ENCODE measurements at regions not wholly inside any gene's neighbourhood (a gene's known extent, or its start where the extent isn't known, plus 50 kb on each side); places are given as distances from the start of the nearest gene placed in this dataset.
"Not testable (repeated sequence)": the region's sequence is repeated elsewhere in the genome, so short reads cannot be mapped to it uniquely, and the experiment has no call there.

DNA sequence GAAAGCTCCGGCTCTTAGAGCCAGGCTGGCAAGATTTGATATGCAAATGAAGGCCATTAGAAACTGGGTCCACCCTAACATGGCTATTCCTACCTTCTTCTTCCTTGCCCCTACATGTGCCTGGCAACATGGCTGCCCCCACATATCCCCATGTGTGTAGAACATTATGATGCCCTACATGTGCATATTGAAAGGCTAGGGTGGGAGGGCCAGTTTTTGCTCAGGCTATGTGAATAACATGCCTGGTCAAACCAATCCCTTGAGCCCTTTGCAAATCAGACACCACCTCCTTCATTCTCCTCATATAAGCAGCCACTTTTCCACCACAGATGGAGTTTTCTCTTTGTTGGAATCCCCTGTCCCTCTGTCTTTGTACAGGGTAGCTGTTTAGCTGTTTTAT is 303.4 kb downstream of the RPIA start:
- H3K27ac Mint-ChIP-seq; H3K4me3 Mint-ChIP-seq; ATAC-seq (replicated peaks); H3K9me3 Mint-ChIP-seq; H3K36me3 Mint-ChIP-seq; H3K27me3 Mint-ChIP-seq; DNase-seq: not testable (repeated sequence)
- peaks cover 8 to 19% of the 10 kb centered on the region in 2 donors for H3K4me1 Mint-ChIP-seq

DNA sequence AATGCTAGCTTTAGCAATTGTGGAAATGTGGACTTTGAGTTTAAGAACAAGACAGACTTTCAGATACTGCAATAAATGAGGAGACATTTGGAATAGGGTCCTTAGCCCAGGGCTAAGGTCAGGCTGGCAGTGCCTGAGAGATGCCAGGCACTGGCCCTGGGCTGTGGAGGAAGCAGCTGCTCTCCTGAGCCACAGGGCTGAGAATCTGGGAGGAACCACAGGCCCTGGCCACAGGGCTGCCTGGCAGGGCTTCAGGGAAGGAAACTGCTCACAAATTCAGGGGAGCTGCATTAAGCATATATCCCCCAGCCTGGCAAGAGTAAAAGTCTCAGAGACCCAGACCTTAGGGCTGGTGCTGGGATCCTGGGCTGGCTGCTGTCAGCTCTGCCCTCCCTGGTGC is 305.1 kb downstream of the RPIA start:
- not testable (repeated sequence) for ATAC-seq (replicated peaks); H3K27me3 Mint-ChIP-seq; H3K36me3 Mint-ChIP-seq; H3K4me3 Mint-ChIP-seq; DNase-seq; H3K27ac Mint-ChIP-seq; H3K9me3 Mint-ChIP-seq
- H3K4me1 Mint-ChIP-seq: peaks cover 8 to 19% of the 10 kb centered on the region in 2 donors

DNA sequence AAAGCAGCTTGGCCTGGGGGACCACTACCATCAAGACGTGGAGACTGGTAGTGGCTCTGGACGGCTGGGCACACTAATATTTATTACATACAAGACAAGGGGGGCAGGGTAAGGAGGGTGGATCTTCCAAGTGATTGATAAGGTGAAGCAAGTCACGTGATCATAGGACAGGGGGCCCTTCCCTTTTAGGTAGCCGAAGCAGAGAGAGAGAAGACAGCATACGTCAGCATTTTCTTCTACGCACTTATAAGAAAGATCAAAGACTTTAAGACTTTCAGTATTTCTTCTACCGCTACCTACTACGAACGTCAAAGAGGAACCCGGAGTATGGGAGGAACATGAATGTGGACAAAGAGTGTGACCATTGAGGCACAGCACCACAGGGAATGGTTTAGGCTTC is 307.9 kb downstream of the RPIA start:
- Mint-ChIP-seq H3K27ac (no peak overlapping the region), H3K9me3 (no peaks in the 10 kb centered on the region)
- ATAC-seq (replicated peaks): no peak

DNA sequence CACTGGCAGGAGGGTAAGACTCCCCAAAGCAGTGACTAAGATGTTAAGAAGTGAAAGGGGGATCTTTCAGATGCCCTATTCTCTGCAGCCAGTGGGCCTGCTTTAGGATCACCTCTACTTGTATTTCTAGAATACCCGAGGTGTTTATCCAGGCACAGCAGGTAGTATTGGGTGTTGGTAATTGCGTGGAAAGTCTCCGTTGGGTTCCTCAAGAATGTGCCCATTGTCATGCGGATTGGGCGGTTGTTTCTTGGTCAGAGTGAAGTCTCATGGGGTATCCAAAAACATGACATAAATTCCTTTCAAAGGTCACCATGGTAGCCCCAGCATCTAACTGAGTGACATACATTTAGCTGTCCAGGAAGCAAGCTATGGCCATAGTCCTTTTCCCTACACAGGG is 308.8 kb downstream of the RPIA start:
- H3K36me3 Mint-ChIP-seq: no peaks in the 10 kb centered on the region
- H3K9me3 Mint-ChIP-seq: no peaks in the 10 kb centered on the region
- no peak overlapping the region for H3K4me3 Mint-ChIP-seq
- ATAC-seq (replicated peaks) (no peak), DNase-seq (no peak)
- peaks cover 2 to 8% of the 10 kb centered on the region in 2 donors for H3K4me1 Mint-ChIP-seq
- no peaks in the 10 kb centered on the region for H3K27me3 Mint-ChIP-seq
- H3K27ac Mint-ChIP-seq: no peak overlapping the region

More for the DNA sequence above, 307.9 kb downstream of the RPIA start:
- Mint-ChIP-seq H3K36me3 (no peaks in the 10 kb centered on the region), H3K4me1 (peaks cover 2 to 8% of the 10 kb centered on the region in 2 donors), H3K27me3 (no peaks in the 10 kb centered on the region), H3K4me3 (no peak overlapping the region)
- DNase-seq: no peak

DNA sequence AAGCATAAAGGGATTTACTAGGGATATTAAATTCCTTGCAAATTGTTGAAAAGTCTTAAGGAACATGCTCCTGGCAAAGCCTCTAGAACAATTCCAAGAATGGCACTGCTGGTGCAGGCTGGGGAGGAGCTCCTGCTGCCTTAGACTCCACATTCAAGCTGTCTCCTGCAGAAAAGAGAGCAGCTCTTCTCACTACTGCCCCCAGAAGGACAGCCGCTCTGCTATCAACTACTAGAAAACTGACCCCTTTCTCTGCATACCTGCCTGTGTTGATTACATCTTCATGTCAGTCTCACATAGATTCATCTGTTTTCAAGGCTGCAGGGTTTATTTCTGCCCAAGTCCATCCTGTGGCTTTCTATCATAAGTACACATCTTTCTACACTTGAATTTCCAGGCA is 312.8 kb downstream of the RPIA start:
- ATAC-seq (replicated peaks); H3K4me1 Mint-ChIP-seq; H3K27ac Mint-ChIP-seq; H3K4me3 Mint-ChIP-seq; H3K27me3 Mint-ChIP-seq; H3K36me3 Mint-ChIP-seq; DNase-seq; H3K9me3 Mint-ChIP-seq: not testable (repeated sequence)

DNA sequence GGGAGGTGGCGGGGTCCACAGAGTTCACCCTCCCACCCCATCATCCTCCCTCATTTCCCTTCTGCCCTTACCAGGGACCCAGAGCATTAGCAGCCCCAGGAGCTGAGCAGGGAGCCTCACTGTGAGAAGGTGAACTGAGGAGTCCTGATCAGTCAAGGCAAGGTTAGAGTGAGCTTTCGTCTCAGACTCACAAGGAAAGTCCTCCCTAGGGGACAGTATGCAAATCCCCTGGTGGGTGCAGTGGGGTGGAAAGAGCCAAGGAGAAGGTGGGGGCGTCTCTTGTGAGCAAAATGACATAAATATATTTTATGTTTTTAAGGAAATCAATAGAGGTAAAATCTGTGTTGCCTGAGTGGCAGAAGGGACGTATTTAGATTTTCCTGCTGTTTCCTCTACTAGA is 329.1 kb downstream of the RPIA start:
- DNase-seq (peak; percentile 1), ATAC-seq (replicated peaks) (peak; percentile 51 to 62)
- H3K4me3 Mint-ChIP-seq: peak overlapping the region in 1 of 2 donors; percentile 47
- not testable (repeated sequence) for H3K9me3 Mint-ChIP-seq, H3K36me3 Mint-ChIP-seq, H3K27ac Mint-ChIP-seq, H3K27me3 Mint-ChIP-seq
- H3K4me1 Mint-ChIP-seq: peaks cover 9 to 10% of the 10 kb centered on the region in 2 donors

DNA sequence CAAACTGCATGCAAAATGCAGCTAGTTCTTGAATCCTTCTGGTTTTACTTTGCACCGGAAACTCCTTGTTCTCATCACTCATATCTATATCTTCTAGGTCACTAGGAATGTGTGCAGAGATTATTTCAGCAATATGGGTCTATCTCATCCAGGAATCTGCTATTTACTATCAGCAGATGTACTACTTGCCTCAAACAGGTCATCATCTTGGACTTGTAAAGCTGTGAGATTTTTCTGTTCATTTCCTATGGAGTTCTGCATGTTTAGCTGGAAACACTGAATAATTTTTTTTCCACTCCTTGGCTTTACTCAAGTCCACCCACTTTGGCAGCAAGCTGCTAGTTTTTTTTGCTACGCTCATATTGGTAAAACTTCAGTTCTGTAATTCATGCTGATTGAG is 334.8 kb downstream of the RPIA start:
- ATAC-seq (replicated peaks); H3K27ac Mint-ChIP-seq; H3K36me3 Mint-ChIP-seq; H3K4me1 Mint-ChIP-seq; DNase-seq; H3K9me3 Mint-ChIP-seq; H3K4me3 Mint-ChIP-seq; H3K27me3 Mint-ChIP-seq: not testable (repeated sequence)

DNA sequence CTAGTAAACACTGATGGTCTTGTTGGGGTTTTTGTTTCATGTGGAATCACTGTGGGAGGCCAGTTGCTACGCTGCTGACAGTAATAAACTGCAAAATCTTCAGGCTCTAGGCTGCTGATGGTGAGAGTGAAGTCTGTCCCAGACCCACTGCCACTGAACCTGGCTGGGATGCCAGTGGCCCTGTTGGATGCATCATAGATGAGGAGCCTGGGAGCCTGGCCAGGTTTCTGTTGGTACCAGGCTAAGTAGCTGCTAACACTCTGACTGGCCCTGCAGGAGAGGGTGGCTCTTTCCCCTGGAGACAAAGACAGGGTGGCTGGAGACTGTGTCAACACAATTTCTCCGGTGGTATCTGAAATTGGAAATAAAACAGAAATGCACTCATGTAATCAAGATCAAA is 335.6 kb downstream of the RPIA start:
- not testable (repeated sequence) for ATAC-seq (replicated peaks); DNase-seq; H3K4me1 Mint-ChIP-seq; H3K4me3 Mint-ChIP-seq; H3K36me3 Mint-ChIP-seq; H3K9me3 Mint-ChIP-seq; H3K27me3 Mint-ChIP-seq; H3K27ac Mint-ChIP-seq

DNA sequence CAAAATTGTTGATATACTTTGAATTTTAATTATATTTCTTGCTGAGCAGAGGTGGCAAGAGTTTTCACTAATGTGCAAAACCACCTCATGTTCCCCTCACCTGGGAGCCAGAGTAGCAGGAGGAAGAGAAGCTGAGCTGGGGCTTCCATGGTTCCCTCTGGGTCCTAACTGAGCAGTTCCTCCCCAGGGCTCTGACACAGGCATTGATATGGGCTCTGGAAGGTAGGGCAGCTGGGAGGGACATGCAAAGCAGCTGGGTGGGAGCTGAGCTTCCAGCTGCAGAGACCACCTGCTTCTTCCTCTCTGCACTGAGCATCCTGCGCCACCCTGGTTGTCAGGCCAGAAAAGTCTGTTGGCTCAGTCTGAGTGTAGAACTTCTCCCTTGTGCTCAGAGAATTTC is 336.1 kb downstream of the RPIA start:
- not testable (repeated sequence) for DNase-seq; ATAC-seq (replicated peaks); H3K4me1 Mint-ChIP-seq; H3K36me3 Mint-ChIP-seq; H3K9me3 Mint-ChIP-seq; H3K27me3 Mint-ChIP-seq; H3K4me3 Mint-ChIP-seq
- peak overlapping the region; percentile 56 for H3K27ac Mint-ChIP-seq

DNA sequence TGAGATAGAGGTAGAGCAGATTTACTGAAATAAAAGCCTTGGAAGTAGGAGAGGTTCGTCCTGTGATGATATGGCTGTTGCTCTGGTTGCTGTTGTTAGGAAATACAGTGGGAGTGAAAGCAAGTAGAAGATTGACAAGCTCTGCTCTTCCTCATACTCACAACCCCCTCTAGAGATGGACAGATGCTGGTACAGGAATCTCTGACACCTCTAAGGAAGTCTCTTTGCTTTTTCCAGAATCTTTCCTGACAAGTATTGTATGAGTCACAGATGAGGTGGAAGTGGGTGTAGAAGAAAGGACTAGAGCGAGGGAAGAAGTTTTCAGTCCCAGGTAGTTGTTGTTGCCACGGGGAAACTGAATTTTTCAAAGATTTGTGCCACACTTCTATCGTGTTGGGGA is 337.8 kb downstream of the RPIA start:
- H3K4me1 Mint-ChIP-seq; H3K27me3 Mint-ChIP-seq; DNase-seq; H3K9me3 Mint-ChIP-seq; H3K36me3 Mint-ChIP-seq; H3K4me3 Mint-ChIP-seq; H3K27ac Mint-ChIP-seq; ATAC-seq (replicated peaks): not testable (repeated sequence)

DNA sequence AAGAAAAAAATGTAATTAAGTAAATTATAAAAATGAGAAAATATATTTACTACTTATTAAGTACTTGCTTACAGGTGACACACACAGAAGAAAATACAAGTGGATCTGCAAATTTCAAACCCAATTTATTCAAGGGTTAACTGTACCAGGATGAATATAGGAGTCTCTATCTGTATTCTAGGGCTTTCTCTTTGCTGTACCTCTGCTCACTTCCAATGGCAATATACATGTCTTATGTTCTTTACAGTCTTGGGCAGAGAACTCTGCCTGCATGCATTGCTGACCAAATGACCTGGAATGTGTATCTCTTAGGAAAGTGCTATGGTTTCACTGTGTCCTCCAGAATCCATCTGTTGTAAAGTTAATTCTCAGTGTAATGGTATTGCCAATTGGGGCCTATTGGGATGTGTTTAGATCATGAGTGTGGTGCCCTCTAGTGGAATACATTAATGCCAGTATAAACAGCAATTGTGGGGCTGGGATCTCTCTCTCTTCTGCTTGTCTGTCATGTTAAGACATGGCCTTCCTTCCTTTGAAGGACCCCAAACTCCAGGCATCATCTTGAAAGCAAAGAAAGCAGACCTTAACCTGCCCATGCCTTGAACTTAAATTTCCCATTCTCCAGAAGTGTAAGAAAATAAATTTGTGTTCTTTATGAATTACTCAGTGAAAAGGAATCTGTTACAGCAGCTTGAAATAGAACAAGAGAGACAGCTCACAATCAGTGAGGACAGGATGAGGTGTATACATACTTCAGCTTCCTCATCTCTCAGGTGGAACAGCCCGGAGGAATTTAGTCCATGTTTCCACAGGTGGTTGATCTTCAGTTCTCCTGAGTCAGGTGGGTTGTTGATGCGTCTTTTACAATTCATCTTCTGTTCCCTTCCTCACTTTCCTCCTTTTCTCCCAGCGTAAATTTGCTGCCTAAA is 356.9 kb downstream of the RPIA start:
- H3K27ac Mint-ChIP-seq, DNase-seq, H3K27me3 Mint-ChIP-seq, H3K4me3 Mint-ChIP-seq, H3K9me3 Mint-ChIP-seq, H3K4me1 Mint-ChIP-seq, H3K36me3 Mint-ChIP-seq: not testable (repeated sequence)
- ATAC-seq (replicated peaks): peak; percentile 62 to 90

DNA sequence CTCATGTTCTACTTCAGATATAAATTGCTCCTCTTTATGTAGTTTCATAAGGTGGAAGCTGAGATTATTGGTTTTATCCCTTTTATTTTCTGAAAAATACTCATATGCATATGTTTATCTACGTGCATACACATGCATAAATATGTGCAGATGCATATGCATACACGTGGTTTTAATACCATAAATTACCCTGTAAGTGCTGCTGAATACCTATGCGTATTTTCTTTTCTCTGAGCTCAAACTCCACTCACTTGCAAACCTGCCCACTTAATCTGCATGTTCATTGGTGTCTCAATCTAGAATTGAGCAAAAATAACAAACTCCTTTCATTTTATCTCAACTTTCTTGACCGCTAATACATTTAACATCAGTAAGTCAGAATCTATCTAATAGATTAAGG is 367.1 kb downstream of the RPIA start:
- not testable (repeated sequence) for H3K4me3 Mint-ChIP-seq; H3K9me3 Mint-ChIP-seq; ATAC-seq (replicated peaks); H3K36me3 Mint-ChIP-seq; H3K4me1 Mint-ChIP-seq; H3K27me3 Mint-ChIP-seq; DNase-seq; H3K27ac Mint-ChIP-seq

DNA sequence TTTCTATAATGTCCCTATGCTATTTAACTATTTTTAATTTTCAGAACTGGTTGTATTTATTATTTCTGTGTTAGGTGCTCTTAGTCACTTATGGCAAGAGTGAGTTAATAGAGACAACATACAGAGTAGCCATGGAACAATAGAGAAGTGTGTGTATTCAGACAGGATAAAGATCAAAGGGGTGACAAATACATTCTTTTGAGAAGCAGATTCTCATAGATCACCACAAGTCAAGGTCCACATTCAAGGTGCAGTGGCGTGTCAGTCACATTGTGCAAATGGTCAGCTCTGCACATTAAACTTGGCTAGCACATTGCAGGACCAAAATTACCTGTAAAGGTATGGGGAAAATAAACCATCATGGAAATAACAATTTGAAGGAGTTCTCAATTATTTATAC is 369.7 kb downstream of the RPIA start:
- not testable (repeated sequence) for H3K9me3 Mint-ChIP-seq; H3K27me3 Mint-ChIP-seq; H3K36me3 Mint-ChIP-seq; H3K27ac Mint-ChIP-seq; DNase-seq; H3K4me1 Mint-ChIP-seq; H3K4me3 Mint-ChIP-seq; ATAC-seq (replicated peaks)

DNA sequence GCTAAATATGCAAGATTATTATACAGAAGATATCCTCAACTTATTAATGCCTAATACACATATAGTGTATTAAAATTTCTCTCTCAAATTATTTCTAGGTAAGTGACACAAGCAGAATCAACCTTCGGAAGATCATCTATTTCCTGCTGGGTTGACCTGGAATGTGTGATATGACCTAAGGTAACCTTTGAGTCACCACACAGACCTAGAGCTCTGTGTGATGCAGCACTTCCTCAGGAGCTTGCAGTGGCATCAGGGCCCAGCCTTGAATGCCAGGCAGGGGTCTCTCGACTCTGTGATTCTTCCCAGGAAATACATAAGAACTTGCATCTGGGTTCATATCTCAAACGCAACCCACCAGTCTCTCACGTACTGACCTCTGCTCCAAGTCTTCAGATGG is 385.3 kb downstream of the RPIA start:
- not testable (repeated sequence) for DNase-seq; ATAC-seq (replicated peaks); H3K4me1 Mint-ChIP-seq; H3K27me3 Mint-ChIP-seq; H3K27ac Mint-ChIP-seq; H3K4me3 Mint-ChIP-seq; H3K9me3 Mint-ChIP-seq; H3K36me3 Mint-ChIP-seq

DNA sequence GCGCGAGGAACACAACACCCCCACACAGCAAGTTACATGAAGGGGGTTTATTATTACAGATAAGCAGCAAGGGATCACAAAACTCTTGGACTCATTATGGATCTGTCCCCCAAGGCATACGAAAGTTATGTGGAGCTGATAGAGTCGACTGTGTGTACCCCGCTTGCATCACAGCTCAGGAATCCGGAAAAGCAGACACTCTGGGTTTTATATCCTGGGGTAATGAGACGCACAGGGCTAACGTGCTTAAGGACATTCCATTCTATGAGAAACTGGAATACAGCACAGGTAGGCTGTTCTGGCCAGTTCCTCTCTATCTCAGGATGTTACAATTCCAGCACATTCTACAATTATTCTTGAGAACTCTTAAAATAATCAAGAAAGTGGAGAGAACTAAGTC is 401.4 kb downstream of the RPIA start:
- not testable (repeated sequence) for H3K27me3 Mint-ChIP-seq, H3K27ac Mint-ChIP-seq, H3K4me1 Mint-ChIP-seq

More for the DNA sequence above, 401.4 kb downstream of the RPIA start:
- DNase-seq; H3K4me3 Mint-ChIP-seq; H3K9me3 Mint-ChIP-seq; ATAC-seq (replicated peaks); H3K36me3 Mint-ChIP-seq: not testable (repeated sequence)

Measured in stimulated activated naive B cell treated with anti-CD40 and anti-IgM and Interleukin-4, amounts not matched to agents 10 μg/mL and 1 μg/mL and 100 μg/mL, for 72 hours (primary cell).